ENCODE measurements at regions not wholly inside any gene's neighbourhood (a gene's known extent, or its start where the extent isn't known, plus 50 kb on each side); places are given as distances from the start of the nearest gene placed in this dataset.

- TF ChIP-seq, protein P1, sequence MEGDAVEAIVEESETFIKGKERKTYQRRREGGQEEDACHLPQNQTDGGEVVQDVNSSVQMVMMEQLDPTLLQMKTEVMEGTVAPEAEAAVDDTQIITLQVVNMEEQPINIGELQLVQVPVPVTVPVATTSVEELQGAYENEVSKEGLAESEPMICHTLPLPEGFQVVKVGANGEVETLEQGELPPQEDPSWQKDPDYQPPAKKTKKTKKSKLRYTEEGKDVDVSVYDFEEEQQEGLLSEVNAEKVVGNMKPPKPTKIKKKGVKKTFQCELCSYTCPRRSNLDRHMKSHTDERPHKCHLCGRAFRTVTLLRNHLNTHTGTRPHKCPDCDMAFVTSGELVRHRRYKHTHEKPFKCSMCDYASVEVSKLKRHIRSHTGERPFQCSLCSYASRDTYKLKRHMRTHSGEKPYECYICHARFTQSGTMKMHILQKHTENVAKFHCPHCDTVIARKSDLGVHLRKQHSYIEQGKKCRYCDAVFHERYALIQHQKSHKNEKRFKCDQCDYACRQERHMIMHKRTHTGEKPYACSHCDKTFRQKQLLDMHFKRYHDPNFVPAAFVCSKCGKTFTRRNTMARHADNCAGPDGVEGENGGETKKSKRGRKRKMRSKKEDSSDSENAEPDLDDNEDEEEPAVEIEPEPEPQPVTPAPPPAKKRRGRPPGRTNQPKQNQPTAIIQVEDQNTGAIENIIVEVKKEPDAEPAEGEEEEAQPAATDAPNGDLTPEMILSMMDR (IDR thresholded peaks at IDR 0.05; ENCODE audit: control extremely low read depth, extremely low read depth, low read depth, missing control alignments) = no peak
- POLR2A ChIA-PET = no interaction called here
- CTCF ChIA-PET = interaction anchor here (1.3 kb wide), 1 partner anchor 8 kb away, joined by 7 read pairs; no protein-coding TSS in a partner anchor
Measured at GRCh38 chr3:68088636-68089035, 434.2 kb upstream of the SUCLG2 start.

DNA sequence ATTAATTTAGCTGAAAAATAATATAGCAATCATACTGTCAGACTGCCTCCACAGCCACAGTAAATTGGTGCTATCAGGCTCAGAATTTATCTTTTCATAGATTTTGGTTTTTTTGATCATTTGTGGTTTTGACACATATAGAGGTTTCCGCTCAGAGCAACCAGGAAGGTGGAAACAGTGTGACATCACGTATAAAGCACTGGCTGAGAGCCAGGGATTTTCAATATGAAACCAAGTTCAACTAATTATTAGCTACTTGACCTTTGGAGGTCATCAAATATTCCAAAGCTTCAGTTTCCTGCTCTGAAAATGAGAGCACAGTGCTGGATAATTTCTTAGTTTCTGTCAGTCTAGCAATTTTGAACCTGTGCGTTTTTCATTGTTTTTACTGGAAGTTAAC is 433.8 kb upstream of the SUCLG2 start:
- no peak for DNase-seq (ENCODE audit: extremely low spot score)
- POLR2A ChIA-PET = no interaction called here
- TF ChIP-seq, protein P1 (IDR thresholded peaks at IDR 0.05; ENCODE audit: control extremely low read depth, extremely low read depth, low read depth, missing control alignments) = no peak

More at GRCh38 chr3:68088636-68089035, 434.2 kb upstream of the SUCLG2 start:
- DNase-seq (ENCODE audit: extremely low spot score) = no peak

GRCh38 chr3:68072062-68072461 is 417.6 kb upstream of the SUCLG2 start:
- ChIA-PET CTCF (interaction anchor here (1.4 kb wide), 1 partner anchor 10 kb away, joined by 3 read pairs; no protein-coding TSS in a partner anchor), POLR2A (no interaction called here)
- no peak for DNase-seq (ENCODE audit: extremely low spot score)
- TF ChIP-seq, protein P1 (IDR thresholded peaks at IDR 0.05; ENCODE audit: control extremely low read depth, extremely low read depth, low read depth, missing control alignments) = no peak

More for the DNA sequence above, 433.8 kb upstream of the SUCLG2 start:
- CTCF ChIA-PET = interaction anchor here (0.7 to 1.3 kb wide), 2 partner anchors 9 to 24 kb away, joined by 3 to 7 read pairs; no protein-coding TSS in a partner anchor

- no peak for DNase-seq (ENCODE audit: extremely low spot score)
- CTCF ChIA-PET = no interaction called here
- POLR2A ChIA-PET = no interaction called here
- TF ChIP-seq, protein P1 (IDR thresholded peaks at IDR 0.05; ENCODE audit: control extremely low read depth, extremely low read depth, low read depth, missing control alignments) = no peak
Measured at GRCh38 chr3:68070186-68070585, 415.8 kb upstream of the SUCLG2 start.

GRCh38 chr3:68067314-68067713 is 412.9 kb upstream of the SUCLG2 start:
- ChIA-PET POLR2A (no interaction called here), CTCF (no interaction called here)
- TF ChIP-seq, protein P1 (IDR thresholded peaks at IDR 0.05; ENCODE audit: control extremely low read depth, extremely low read depth, low read depth, missing control alignments) = no peak
- no peak for DNase-seq (ENCODE audit: extremely low spot score)

GRCh38 chr3:68062926-68063325 is 408.5 kb upstream of the SUCLG2 start:
- TF ChIP-seq, protein P1 (IDR thresholded peaks at IDR 0.05; ENCODE audit: control extremely low read depth, extremely low read depth, low read depth, missing control alignments) = no peak
- no peak for DNase-seq (ENCODE audit: extremely low spot score)
- ChIA-PET POLR2A (no interaction called here), CTCF (interaction anchor here (0.8 kb wide), 1 partner anchor 26 kb away, joined by 3 read pairs; no protein-coding TSS in a partner anchor)
